HAP-1 (cell line): ENCODE measurements at regions not wholly inside any gene's neighbourhood (a gene's known extent, or its start where the extent isn't known, plus 50 kb on each side); places are given as distances from the start of the nearest gene placed in this dataset.

ENCODE experiments used
- DNase-seq, 2 experiments: peaks; one replicate each; pipeline ENCODE4 v3.0.0-alpha.2; 2016 to 2020; ENCODE audit warnings: low spot score in 2 of 2
- H3K27me3 ChIP-seq: fragments of 250-450 bp; sonication (Bioruptor Pico); 2 replicates; pipeline ENCODE4 v1.5.1; 2020; ENCODE audit warnings: low read depth, mild to moderate bottlenecking, moderate library complexity
- H3K36me3 ChIP-seq: fragments of 250-450 bp; sonication (Bioruptor Pico); replicated peaks from 2 replicates; pipeline ENCODE4 v1.5.1; 2020; ENCODE audit warnings: mild to moderate bottlenecking
- H3K4me1 ChIP-seq: fragments of 250-450 bp; sonication (Bioruptor Pico); 2 replicates; pipeline ENCODE4 v1.5.1; 2020; ENCODE audit warnings: mild to moderate bottlenecking
- H3K4me3 ChIP-seq: fragments of 250-450 bp; sonication (Bioruptor Pico); 2 replicates; pipeline ENCODE4 v1.5.1; 2020; ENCODE audit warnings: mild to moderate bottlenecking, moderate library complexity
- H3K9me3 ChIP-seq: fragments of 250-450 bp; sonication (Bioruptor Pico); 2 replicates; pipeline ENCODE4 v1.5.1; 2020; ENCODE audit warnings: mild to moderate bottlenecking, moderate library complexity
- in situ Hi-C: fragments of 300-500 bp; cut with MboI; formaldehyde crosslinking; loops from 3 replicates; pipeline ENCODE4 v1.14.3; 2020; ENCODE audit warnings: low sequenced_read_pairs, inconsistent platforms, mixed read lengths

DNA sequence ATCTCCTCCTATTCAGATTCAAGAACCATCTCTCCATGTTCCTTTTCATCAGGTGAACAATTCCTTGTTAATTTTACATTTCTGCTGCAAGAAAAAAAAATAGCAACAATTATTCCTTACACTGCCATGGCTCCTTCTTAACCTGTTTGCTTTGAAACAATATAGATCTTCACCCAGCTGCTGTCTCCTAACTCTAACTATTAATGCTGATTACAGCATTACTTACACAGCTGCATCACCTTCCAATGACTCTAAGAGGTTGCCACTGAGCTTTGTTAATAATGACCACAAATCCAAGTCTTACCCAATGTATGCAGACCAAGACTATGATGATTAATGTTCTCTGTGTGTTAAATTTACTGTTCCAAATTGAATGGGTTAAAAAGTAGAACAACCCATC lies 541.4 kb downstream of the TOX3 start:
- Histone ChIP-seq H3K4me1 (no peaks in the 10 kb centered on the region), H3K36me3 (no peaks in the 10 kb centered on the region), H3K27me3 (no peaks in the 10 kb centered on the region), H3K9me3 (no peaks in the 10 kb centered on the region), H3K4me3 (no peak overlapping the region)
- in situ Hi-C loops: no loop called here
- DNase-seq: no peak

GRCh38 chr16:52004343-52004742 lies 542.6 kb downstream of the TOX3 start:
- Histone ChIP-seq H3K27me3 (no peaks in the 10 kb centered on the region), H3K36me3 (no peaks in the 10 kb centered on the region), H3K4me1 (no peaks in the 10 kb centered on the region), H3K9me3 (no peaks in the 10 kb centered on the region), H3K4me3 (no peak overlapping the region)
- in situ Hi-C loops: no loop called here
- no peak for DNase-seq

DNA sequence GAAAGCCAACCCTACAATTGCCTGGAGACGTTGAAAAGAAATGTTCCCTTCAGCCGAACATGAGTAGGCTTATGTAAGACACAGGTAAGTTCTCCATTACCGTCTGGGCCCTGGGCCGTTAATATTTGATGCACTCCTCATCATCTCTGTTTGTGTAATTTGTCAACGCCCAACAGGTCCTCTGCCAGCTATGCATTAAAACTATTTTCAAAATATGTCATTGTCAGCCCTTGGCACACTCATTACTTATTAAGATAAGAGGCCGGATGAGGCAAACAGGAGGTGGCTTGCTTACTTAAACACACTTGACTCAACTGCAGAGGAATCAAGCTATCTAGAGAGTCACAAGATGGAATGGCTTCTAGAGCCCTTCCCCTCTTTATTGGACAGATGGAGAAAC lies 544.9 kb downstream of the TOX3 start:
- no peak overlapping the region for H3K4me3 ChIP-seq
- H3K9me3 ChIP-seq: no peaks in the 10 kb centered on the region
- no peaks in the 10 kb centered on the region for H3K27me3 ChIP-seq
- DNase-seq: no peak
- in situ Hi-C loops: no loop called here
- no peaks in the 10 kb centered on the region for H3K36me3 ChIP-seq
- no peaks in the 10 kb centered on the region for H3K4me1 ChIP-seq

- no peaks in the 10 kb centered on the region for H3K4me1 ChIP-seq
- in situ Hi-C loops: no loop called here
- H3K4me3 ChIP-seq: no peak overlapping the region
- H3K36me3 ChIP-seq: no peaks in the 10 kb centered on the region
- DNase-seq: no peak
- no peaks in the 10 kb centered on the region for H3K27me3 ChIP-seq
- no peaks in the 10 kb centered on the region for H3K9me3 ChIP-seq
Observed at GRCh38 chr16:51996516-51996915, 550.4 kb downstream of the TOX3 start.

GRCh38 chr16:51994597-51994996 lies 552.3 kb downstream of the TOX3 start:
- in situ Hi-C loops: no loop called here
- Histone ChIP-seq H3K4me3 (no peak overlapping the region), H3K4me1 (no peaks in the 10 kb centered on the region), H3K27me3 (no peaks in the 10 kb centered on the region), H3K36me3 (no peaks in the 10 kb centered on the region), H3K9me3 (no peaks in the 10 kb centered on the region)
- DNase-seq: peak in 1 of 2 experiments; percentile 9

- no peaks in the 10 kb centered on the region for H3K36me3 ChIP-seq
- H3K27me3 ChIP-seq: no peaks in the 10 kb centered on the region
- H3K4me1 ChIP-seq: no peaks in the 10 kb centered on the region
- DNase-seq: no peak
- H3K9me3 ChIP-seq: no peaks in the 10 kb centered on the region
- no peak overlapping the region for H3K4me3 ChIP-seq
- in situ Hi-C loops: no loop called here
Observed at GRCh38 chr16:51989637-51990230, 557.2 kb downstream of the TOX3 start.

DNA sequence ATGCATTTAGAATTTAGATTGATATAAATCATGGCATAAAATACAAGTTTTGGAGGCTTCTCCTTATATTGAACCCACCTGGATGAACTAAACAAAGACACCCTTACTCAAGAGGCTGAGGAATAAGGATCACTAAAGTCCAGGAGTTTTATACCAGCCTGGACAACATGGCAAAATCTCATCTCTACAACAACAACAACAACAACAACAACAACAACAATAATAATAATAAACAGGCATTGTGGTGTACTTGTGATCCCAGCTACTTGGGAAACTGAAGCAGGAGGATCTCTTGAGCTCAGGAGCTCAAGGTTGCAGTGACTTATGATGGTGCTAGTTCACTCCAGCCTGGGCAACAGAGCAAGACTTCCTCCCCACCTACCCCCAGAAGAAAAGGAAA lies 558.0 kb downstream of the TOX3 start:
- no peak for DNase-seq
- H3K36me3 ChIP-seq: no peaks in the 10 kb centered on the region
- H3K9me3 ChIP-seq: no peaks in the 10 kb centered on the region
- no peak overlapping the region for H3K4me3 ChIP-seq
- H3K27me3 ChIP-seq: no peaks in the 10 kb centered on the region
- in situ Hi-C loops: no loop called here
- H3K4me1 ChIP-seq: no peaks in the 10 kb centered on the region

- Histone ChIP-seq H3K27me3 (no peaks in the 10 kb centered on the region), H3K4me3 (no peak overlapping the region), H3K9me3 (no peaks in the 10 kb centered on the region), H3K4me1 (no peaks in the 10 kb centered on the region), H3K36me3 (no peaks in the 10 kb centered on the region)
- in situ Hi-C loops: no loop called here
- no peak for DNase-seq
Observed at GRCh38 chr16:51987519-51987918, 559.4 kb downstream of the TOX3 start.

GRCh38 chr16:51986717-51987116 lies 560.2 kb downstream of the TOX3 start:
- DNase-seq: no peak
- H3K36me3 ChIP-seq: no peaks in the 10 kb centered on the region
- no peaks in the 10 kb centered on the region for H3K27me3 ChIP-seq
- H3K9me3 ChIP-seq: no peaks in the 10 kb centered on the region
- in situ Hi-C loops: no loop called here
- no peak overlapping the region for H3K4me3 ChIP-seq
- no peaks in the 10 kb centered on the region for H3K4me1 ChIP-seq

DNA sequence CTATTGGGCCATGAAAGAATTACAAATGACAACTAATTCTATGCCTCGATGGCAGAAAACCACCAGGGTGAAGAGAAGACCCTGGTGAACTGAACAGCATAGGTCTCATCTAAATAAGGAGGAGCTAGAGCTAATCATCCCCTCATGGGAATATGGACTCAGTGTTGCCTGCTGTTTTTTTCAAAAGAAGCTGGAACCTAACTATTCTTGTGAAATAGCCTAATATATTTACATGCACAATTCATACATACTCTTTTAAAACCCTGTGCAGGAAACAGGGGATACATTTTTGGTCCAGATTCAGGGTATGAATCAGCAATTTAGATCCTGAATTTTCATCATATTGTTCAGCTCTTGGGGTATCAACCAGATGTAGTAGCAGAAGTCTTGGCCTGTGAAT lies 560.6 kb downstream of the TOX3 start:
- Histone ChIP-seq H3K4me1 (no peaks in the 10 kb centered on the region), H3K27me3 (no peaks in the 10 kb centered on the region), H3K36me3 (no peaks in the 10 kb centered on the region), H3K4me3 (no peak overlapping the region), H3K9me3 (no peaks in the 10 kb centered on the region)
- in situ Hi-C loops: no loop called here
- DNase-seq: no peak

DNA sequence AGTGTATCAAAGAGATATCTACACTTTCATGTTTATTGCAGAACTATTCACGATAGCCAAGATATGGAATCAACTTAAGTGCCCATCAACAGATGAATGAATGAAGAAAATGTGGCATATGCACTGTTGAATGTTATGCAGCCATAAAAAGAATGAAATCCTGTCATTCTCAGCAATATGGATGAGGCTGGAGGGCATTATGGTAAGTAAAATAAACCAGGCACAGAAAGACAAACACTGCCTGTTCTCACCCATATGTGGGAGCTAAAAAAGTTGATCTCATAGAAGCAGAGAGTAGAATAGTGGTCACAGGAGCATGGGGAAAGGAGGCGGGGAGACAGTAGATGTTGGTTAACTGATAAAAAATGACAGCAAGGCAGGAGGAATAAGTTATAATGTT lies 561.8 kb downstream of the TOX3 start:
- Histone ChIP-seq H3K27me3 (no peaks in the 10 kb centered on the region), H3K4me3 (no peak overlapping the region), H3K4me1 (no peaks in the 10 kb centered on the region), H3K9me3 (no peaks in the 10 kb centered on the region), H3K36me3 (no peaks in the 10 kb centered on the region)
- no peak for DNase-seq
- in situ Hi-C loops: no loop called here

GRCh38 chr16:51984395-51984794 lies 562.5 kb downstream of the TOX3 start:
- no peaks in the 10 kb centered on the region for H3K9me3 ChIP-seq
- in situ Hi-C loops: no loop called here
- no peak for DNase-seq

DNA sequence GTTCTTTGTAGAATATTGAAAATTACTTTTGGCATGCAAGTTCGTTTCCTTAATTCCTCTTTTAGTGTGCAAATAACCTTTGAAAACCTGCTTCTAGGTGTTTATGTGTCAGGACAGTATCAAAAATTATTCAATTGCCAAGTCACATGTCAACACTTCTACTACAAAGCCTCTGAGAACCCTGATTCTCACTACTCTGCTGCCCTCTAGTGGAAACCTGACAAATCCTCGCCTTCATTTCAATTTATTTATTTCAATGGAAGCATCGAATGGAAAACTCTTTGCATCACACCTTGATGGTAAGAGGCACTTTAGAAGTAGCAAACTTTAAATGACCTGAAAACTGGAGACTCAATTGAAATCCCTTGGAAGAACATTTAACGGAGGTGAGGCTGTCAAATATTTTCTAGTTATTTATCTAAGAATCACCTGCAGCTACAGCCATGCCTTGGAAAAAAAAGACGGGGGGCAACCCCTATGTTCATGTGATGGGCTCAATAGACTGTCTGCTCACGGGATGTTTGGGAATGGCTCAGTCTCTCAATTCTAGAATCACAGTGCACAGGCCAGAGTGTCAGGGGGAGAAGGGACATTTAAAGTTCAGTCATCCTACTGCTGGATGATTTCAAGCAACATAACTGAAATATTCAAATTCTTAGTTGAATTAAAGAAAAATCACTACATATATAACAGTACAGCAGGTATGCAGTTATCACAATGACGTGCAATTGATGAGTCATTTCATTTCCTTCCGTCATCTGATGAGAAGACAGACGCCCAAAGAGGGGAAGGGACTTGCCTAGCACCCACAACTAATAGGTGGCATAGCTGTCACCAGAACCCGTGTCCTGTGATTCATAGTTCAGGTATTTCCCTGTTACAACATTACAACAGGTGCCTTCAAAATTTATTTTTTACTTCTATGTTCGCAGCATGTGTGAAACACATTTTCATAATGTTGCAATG lies 563.9 kb downstream of the TOX3 start:
- in situ Hi-C loops: no loop called here
- no peaks in the 10 kb centered on the region for H3K9me3 ChIP-seq
- H3K36me3 ChIP-seq: no peaks in the 10 kb centered on the region
- H3K4me3 ChIP-seq: no peak overlapping the region
- H3K27me3 ChIP-seq: no peaks in the 10 kb centered on the region
- H3K4me1 ChIP-seq: no peaks in the 10 kb centered on the region
- peak; percentile 71 to 74 for DNase-seq

More at GRCh38 chr16:51984395-51984794, 562.5 kb downstream of the TOX3 start:
- H3K4me3 ChIP-seq: no peak overlapping the region
- H3K4me1 ChIP-seq: no peaks in the 10 kb centered on the region
- no peaks in the 10 kb centered on the region for H3K27me3 ChIP-seq
- H3K36me3 ChIP-seq: no peaks in the 10 kb centered on the region

- DNase-seq: no peak
- Histone ChIP-seq H3K9me3 (no peaks in the 10 kb centered on the region), H3K4me3 (no peak overlapping the region), H3K36me3 (no peaks in the 10 kb centered on the region), H3K27me3 (no peaks in the 10 kb centered on the region), H3K4me1 (no peaks in the 10 kb centered on the region)
- in situ Hi-C loops: no loop called here
Observed at GRCh38 chr16:51981725-51982124, 565.2 kb downstream of the TOX3 start.
